ENCODE measurements at regions not wholly inside any gene's neighbourhood (a gene's known extent, or its start where the extent isn't known, plus 50 kb on each side); places are given as distances from the start of the nearest gene placed in this dataset.

- DNase-seq = no peak
Measured at GRCh38 chr6:169165561-169166300, 87.9 kb downstream of the THBS2 start.

GRCh38 chr6:169164986-169165385 lies 88.7 kb downstream of the THBS2 start:
- no peak for DNase-seq

- DNase-seq = no peak
Measured at GRCh38 chr6:169164451-169164850, 89.2 kb downstream of the THBS2 start.

GRCh38 chr6:169163411-169163901 lies 90.2 kb downstream of the THBS2 start:
- DNase-seq = no peak

GRCh38 chr6:169162752-169163407 lies 90.8 kb downstream of the THBS2 start:
- no peak for DNase-seq

GRCh38 chr6:169162249-169162648 lies 91.4 kb downstream of the THBS2 start:
- DNase-seq = no peak

GRCh38 chr6:169161572-169162167 lies 92.0 kb downstream of the THBS2 start:
- DNase-seq = no peak

GRCh38 chr6:169160855-169161560 lies 92.6 kb downstream of the THBS2 start:
- DNase-seq = no peak

- no peak for DNase-seq
Measured at GRCh38 chr6:169160091-169160854, 93.4 kb downstream of the THBS2 start.

GRCh38 chr6:169159331-169159730 lies 94.3 kb downstream of the THBS2 start:
- DNase-seq = no peak

- no peak for DNase-seq
Measured at GRCh38 chr6:169158691-169159090, 95.0 kb downstream of the THBS2 start.

GRCh38 chr6:169158174-169158573 lies 95.5 kb downstream of the THBS2 start:
- DNase-seq = no peak

- no peak for DNase-seq
Measured at GRCh38 chr6:169157197-169158148, 96.2 kb downstream of the THBS2 start.

GRCh38 chr6:169156793-169157147 lies 96.9 kb downstream of the THBS2 start:
- no peak for DNase-seq

GRCh38 chr6:169156108-169156792 lies 97.4 kb downstream of the THBS2 start:
- no peak for DNase-seq

GRCh38 chr6:169155481-169155880 lies 98.2 kb downstream of the THBS2 start:
- no peak for DNase-seq

- DNase-seq = no peak
Measured at GRCh38 chr6:169153401-169153800, 100.2 kb downstream of the THBS2 start.

- no peak for DNase-seq
Measured at GRCh38 chr6:169146521-169146920, 107.1 kb downstream of the THBS2 start.

GRCh38 chr6:169145991-169146501 lies 107.6 kb downstream of the THBS2 start:
- no peak for DNase-seq

- no peak for DNase-seq
Measured at GRCh38 chr6:169145496-169145895, 108.2 kb downstream of the THBS2 start.

GRCh38 chr6:169144356-169144755 lies 109.3 kb downstream of the THBS2 start:
- no peak for DNase-seq

Measured in stimulated activated naive CD4-positive, alpha-beta T cell (primary cell).